GM12865 (cell line): ENCODE measurements at regions not wholly inside any gene's neighbourhood (a gene's known extent, or its start where the extent isn't known, plus 50 kb on each side); places are given as distances from the start of the nearest gene placed in this dataset.

ENCODE experiments used
- DNase-seq: peaks from one replicate; pipeline ENCODE4 v3.0.0; 2010; ENCODE audit warnings: low read depth
- H3K4me3 ChIP-seq: 2 replicates; pipeline ENCODE4 v1.5.1; 2011; ENCODE audit warnings: mild to moderate bottlenecking, low read depth, low read length, control low read depth
- TF ChIP-seq, protein P1 (sequence below): IDR thresholded peaks from 2 replicates; pipeline ENCODE4 v1.5.1; 2011; ENCODE audit warnings: low read length, control low read depth, low read depth, inconsistent platforms; ENCODE audit not compliant: insufficient read depth; ENCODE audit errors: missing control alignments

DNA sequence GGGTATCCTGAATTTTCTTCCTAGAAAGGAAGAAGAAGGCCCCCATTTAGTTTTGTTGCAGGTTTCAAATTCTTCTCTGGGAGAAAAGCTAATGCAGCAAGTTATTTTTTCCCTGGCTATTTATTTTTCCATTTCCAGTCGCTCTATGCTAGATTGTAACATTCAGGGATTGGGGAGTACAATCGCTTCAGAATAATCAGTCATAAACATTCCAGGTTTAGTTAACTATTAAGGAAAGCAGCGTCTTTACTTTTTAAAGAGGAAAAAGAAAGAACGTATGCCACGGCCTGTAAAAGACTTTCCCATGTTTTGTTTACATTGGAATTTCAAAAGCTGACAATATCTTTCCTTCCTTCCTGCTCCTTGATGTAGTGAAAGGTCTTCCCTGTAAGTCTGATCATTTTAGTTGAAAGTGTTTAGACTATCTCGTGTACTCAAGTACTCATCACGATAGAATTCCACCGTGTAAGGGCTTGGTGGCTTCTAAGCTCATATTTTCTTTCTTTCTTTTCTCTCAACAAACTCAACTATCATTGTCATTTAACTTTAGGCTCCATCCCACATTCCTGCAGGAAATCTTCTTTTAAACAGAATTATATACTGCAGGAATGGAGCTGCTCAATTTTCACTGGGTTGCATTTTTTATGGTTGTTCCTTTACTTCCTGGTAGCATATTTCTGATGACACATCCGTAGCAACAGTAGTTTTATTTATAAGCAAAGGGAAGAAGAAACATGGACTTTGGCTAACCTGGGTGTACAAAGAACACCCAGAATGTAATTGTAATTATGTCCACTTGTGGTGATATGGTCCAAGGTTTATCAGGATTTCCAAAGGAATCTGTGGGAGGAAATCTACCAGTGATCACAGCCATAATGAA lies 213.1 kb upstream of the FAT1 start:
- TF ChIP-seq, protein P1, sequence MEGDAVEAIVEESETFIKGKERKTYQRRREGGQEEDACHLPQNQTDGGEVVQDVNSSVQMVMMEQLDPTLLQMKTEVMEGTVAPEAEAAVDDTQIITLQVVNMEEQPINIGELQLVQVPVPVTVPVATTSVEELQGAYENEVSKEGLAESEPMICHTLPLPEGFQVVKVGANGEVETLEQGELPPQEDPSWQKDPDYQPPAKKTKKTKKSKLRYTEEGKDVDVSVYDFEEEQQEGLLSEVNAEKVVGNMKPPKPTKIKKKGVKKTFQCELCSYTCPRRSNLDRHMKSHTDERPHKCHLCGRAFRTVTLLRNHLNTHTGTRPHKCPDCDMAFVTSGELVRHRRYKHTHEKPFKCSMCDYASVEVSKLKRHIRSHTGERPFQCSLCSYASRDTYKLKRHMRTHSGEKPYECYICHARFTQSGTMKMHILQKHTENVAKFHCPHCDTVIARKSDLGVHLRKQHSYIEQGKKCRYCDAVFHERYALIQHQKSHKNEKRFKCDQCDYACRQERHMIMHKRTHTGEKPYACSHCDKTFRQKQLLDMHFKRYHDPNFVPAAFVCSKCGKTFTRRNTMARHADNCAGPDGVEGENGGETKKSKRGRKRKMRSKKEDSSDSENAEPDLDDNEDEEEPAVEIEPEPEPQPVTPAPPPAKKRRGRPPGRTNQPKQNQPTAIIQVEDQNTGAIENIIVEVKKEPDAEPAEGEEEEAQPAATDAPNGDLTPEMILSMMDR: no peak
- H3K4me3 ChIP-seq: no peak overlapping the region
- DNase-seq: no peak

DNA sequence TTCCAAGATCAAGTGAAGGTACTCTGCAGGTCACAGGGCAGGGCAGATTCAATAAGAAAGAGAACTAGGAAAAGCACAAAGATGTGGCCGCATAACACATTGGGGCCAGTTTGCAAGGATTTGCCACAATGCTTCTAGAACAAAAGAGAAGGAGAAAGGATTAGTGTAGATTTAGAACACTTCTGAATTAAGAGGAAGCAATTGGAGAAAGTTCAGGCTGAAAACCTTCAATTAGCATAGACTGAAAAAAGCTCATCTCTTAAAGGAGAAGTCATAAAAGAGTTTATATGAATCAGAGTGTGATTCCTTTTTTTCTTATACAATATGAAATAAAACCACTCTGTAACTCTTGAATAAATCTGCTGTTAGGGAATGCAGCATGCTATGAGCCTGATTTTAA lies 215.6 kb upstream of the FAT1 start:
- DNase-seq: no peak
- H3K4me3 ChIP-seq: no peak overlapping the region
- TF ChIP-seq, protein P1: no peak

DNA sequence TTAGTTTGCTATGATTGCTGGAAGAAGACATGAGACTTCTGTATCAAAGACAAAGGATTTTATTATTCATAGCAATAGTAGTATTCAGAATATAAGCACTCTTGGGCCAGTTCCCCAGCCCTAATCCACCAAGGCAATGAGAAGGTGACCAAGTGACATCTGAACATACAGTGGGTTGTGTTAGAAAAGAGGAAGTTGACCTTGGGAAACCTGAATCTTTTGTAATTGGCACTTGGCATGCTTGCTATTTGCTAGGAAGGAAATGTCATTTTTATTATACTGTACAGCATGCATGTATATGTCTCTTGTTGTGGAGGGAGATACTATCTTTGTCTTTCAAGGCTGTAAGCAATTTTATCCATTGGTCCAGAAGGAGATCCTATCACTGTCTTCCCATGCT lies 216.1 kb upstream of the FAT1 start:
- DNase-seq: no peak
- H3K4me3 ChIP-seq: no peak overlapping the region
- TF ChIP-seq, protein P1: no peak

DNA sequence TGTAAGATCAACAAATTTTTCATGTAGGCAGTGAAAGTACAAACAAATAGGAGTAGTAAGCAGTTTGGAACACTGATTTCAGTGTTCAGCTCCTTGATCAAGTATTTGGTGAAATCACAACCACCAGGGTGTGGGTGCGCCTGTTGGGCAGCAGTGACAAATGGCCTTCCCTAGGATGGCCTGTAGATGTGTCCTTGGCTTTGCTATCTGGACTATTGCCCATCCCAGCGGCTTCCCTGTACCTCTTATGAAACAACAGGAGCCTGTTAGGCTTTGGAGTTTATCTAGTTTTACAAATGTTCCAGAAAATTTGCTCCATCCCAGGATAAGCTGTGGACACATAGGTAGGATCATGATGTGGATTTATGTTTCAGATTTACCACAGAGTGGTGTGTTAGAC lies 216.8 kb upstream of the FAT1 start:
- no peak for DNase-seq
- TF ChIP-seq, protein P1: no peak

DNA sequence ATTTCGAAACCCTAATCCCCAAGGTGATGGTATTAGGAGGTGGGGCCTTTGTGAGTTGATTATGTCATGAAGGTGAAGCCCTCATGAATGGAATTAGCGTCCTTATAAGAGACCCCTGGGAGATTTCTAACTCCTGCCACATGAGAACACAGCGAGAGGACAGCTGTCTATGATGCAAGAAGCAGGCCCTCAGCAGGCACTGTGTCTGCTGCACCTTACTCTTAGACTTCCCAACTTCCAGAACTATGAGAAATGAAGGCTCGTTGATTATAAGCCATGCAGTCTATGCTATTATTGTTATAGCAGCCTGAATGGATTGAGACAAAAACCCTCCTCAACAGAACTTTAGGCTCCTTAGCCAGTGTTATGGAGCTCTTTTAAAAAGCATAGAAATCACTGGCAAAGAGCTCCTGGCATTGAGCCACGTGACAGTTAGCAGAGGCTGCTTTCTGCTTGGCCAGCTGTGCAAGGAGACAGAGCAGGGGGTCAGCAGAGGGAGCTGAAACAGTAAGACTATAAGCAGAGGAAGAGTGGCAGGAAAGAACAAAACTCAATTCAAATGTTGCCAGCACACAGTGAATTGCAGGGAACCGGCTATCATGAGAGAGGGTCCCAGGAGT lies 219.2 kb upstream of the FAT1 start:
- no peak overlapping the region for H3K4me3 ChIP-seq
- no peak for DNase-seq
- TF ChIP-seq, protein P1: no peak

More for the DNA sequence above, 216.8 kb upstream of the FAT1 start:
- H3K4me3 ChIP-seq: no peak overlapping the region

DNA sequence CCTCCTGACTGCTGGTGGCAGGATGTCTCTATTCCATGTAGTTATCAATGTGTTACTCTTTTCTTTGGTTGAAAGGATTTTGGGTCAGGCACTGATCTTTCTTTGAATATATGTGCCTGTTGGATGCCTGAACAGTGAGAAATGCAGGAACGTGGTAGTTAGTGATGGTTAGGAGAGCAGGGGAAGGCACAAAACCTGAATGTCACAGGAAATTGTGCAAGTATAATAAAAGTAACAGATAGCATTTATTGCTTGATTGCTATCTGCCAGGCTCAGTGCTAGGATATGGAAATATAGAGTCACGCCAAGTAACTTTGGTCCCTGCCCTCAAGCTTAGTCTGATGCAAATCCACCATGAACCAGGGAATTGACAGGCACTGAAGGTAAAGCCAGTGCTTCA lies 219.8 kb upstream of the FAT1 start:
- DNase-seq: no peak
- TF ChIP-seq, protein P1: no peak
- H3K4me3 ChIP-seq: no peak overlapping the region
